ENCODE measurements at regions not wholly inside any gene's neighbourhood (a gene's known extent, or its start where the extent isn't known, plus 50 kb on each side); places are given as distances from the start of the nearest gene placed in this dataset.
A peak's percentile ranks its signal among the peaks of the same experiment; 100 is the strongest.

DNA sequence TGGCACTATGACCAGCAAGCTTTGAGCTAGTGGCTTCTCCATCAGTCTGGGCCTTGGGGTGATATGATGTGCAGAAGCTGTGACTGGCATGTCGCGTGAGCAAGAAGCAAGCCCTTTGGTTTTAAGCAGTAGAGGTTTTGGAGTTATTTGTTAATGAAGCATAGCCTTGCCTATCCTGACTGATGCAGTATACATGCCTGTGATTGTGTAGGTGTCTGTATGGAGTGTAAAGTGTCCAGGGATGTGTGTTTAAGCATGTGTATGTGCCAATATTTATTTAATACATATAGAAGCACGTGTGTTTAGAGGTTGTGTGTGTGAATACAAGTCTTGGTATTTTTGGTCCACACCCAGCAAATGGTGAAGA lies 61.0 kb upstream of the CCDC167 start:
- Mint-ChIP-seq H3K4me1 (ENCODE audit: low read depth) (peaks cover 38% of the 10 kb centered on the region), H3K27me3 (no peaks in the 10 kb centered on the region), H3K4me3 (no peak overlapping the region), H3K36me3 (ENCODE audit: low read depth) (no peaks in the 10 kb centered on the region), H3K27ac (no peak overlapping the region), H3K9me3 (no peaks in the 10 kb centered on the region)

- H3K9me3 Mint-ChIP-seq = no peaks in the 10 kb centered on the region
- H3K27me3 Mint-ChIP-seq = no peaks in the 10 kb centered on the region
- H3K36me3 Mint-ChIP-seq (ENCODE audit: low read depth) = no peaks in the 10 kb centered on the region
- no peak overlapping the region for H3K27ac Mint-ChIP-seq
- peaks cover 45% of the 10 kb centered on the region for H3K4me1 Mint-ChIP-seq (ENCODE audit: low read depth)
- H3K4me3 Mint-ChIP-seq = no peak overlapping the region
Measured at GRCh38 chr6:37559501-37559900, 59.8 kb upstream of the CCDC167 start.

DNA sequence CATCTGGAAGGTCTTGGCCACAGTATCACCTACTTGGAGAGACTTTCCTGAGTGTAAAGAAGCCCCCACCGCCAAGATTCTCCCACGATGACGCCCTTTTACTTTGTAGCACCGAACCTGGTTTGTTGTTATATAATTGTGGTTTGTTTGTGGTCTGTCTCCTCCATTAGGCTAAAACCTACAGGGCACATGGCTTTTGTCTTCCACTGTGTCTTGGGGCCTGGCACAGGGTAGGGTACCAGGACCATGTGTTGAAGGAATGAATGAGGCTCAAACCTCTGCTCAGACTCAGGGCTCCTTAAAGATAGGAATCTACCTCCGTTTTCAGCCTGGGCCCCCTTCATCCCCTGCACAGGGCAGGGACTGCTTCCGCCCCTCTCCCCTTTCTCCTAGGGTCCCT lies 59.4 kb upstream of the CCDC167 start:
- Mint-ChIP-seq H3K36me3 (ENCODE audit: low read depth) (no peaks in the 10 kb centered on the region), H3K27ac (no peak overlapping the region), H3K4me3 (no peak overlapping the region), H3K27me3 (no peaks in the 10 kb centered on the region), H3K9me3 (no peaks in the 10 kb centered on the region), H3K4me1 (ENCODE audit: low read depth) (peaks cover 49% of the 10 kb centered on the region)

DNA sequence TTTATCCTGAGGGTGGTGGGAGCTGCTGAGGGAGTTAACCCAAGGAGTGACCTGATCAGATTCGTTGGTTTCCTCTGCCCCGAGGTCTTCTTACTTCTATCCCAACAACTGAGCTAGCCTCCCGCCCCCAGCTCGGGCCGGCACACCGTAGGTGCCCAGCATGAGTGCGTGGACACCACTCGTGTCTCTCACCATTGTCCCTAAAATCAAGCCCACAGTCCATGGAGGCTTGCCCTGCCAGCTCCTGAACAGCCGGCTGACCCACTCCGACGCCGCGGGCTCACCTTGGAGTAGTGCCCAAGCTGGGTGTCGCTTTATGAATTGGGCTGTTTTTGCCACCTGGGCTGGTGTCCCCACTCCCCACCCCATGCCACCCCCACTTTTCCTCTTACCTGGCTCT lies 59.0 kb upstream of the CCDC167 start:
- H3K4me1 Mint-ChIP-seq (ENCODE audit: low read depth) = peaks cover 53% of the 10 kb centered on the region
- H3K4me3 Mint-ChIP-seq = no peak overlapping the region
- H3K27me3 Mint-ChIP-seq = no peaks in the 10 kb centered on the region
- no peaks in the 10 kb centered on the region for H3K36me3 Mint-ChIP-seq (ENCODE audit: low read depth)
- no peak overlapping the region for H3K27ac Mint-ChIP-seq
- H3K9me3 Mint-ChIP-seq = no peaks in the 10 kb centered on the region

GRCh38 chr6:37558168-37558567 lies 58.5 kb upstream of the CCDC167 start:
- H3K27ac Mint-ChIP-seq = no peak overlapping the region
- no peaks in the 10 kb centered on the region for H3K27me3 Mint-ChIP-seq
- peaks cover 58% of the 10 kb centered on the region for H3K4me1 Mint-ChIP-seq (ENCODE audit: low read depth)
- H3K4me3 Mint-ChIP-seq = no peak overlapping the region
- H3K36me3 Mint-ChIP-seq (ENCODE audit: low read depth) = no peaks in the 10 kb centered on the region
- H3K9me3 Mint-ChIP-seq = no peaks in the 10 kb centered on the region

GRCh38 chr6:37557645-37558114 lies 58.0 kb upstream of the CCDC167 start:
- Mint-ChIP-seq H3K4me1 (ENCODE audit: low read depth) (peaks cover 63% of the 10 kb centered on the region), H3K27ac (no peak overlapping the region), H3K4me3 (no peak overlapping the region), H3K27me3 (no peaks in the 10 kb centered on the region), H3K9me3 (no peaks in the 10 kb centered on the region), H3K36me3 (ENCODE audit: low read depth) (no peaks in the 10 kb centered on the region)

DNA sequence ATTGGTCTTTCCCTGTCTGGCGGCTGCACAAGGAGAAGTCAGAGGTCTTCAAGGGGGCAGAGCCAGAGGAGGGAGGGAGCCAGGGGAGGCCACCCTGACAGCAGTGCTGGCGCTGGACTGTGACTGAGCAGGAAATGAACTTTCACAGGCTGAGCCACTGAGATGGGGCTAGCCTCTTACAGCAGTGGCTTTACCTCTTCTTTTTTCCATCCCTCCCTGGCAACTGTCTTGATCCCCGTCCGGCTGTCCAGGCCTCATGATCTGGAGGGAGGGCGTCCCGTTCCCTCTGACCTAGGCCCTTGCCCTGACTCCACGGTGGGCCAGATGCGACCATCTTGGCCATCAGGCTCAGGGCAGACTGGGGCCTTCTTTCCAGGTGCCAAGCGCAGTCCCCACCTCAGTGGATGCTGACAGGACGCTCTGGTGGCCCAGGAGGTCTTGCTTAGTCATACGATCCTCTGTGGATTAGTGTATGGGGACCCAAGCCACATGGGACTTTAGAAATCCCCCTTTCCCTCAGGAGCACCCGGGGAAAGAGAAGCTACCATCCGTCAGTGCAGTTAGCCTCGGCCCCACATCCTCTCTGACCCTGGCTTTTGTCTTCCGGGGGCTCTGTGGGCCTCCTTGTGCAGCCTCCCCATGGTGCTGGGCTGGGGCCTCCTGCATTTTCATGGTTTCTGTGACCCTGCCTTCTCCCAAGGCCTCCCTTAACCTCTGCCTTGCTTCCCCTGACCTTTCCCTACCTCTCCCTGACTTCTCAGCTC lies 57.4 kb upstream of the CCDC167 start:
- Mint-ChIP-seq H3K27me3 (no peaks in the 10 kb centered on the region), H3K9me3 (no peaks in the 10 kb centered on the region), H3K4me1 (ENCODE audit: low read depth) (peaks cover 67% of the 10 kb centered on the region), H3K36me3 (ENCODE audit: low read depth) (no peaks in the 10 kb centered on the region), H3K4me3 (no peak overlapping the region), H3K27ac (no peak overlapping the region)

DNA sequence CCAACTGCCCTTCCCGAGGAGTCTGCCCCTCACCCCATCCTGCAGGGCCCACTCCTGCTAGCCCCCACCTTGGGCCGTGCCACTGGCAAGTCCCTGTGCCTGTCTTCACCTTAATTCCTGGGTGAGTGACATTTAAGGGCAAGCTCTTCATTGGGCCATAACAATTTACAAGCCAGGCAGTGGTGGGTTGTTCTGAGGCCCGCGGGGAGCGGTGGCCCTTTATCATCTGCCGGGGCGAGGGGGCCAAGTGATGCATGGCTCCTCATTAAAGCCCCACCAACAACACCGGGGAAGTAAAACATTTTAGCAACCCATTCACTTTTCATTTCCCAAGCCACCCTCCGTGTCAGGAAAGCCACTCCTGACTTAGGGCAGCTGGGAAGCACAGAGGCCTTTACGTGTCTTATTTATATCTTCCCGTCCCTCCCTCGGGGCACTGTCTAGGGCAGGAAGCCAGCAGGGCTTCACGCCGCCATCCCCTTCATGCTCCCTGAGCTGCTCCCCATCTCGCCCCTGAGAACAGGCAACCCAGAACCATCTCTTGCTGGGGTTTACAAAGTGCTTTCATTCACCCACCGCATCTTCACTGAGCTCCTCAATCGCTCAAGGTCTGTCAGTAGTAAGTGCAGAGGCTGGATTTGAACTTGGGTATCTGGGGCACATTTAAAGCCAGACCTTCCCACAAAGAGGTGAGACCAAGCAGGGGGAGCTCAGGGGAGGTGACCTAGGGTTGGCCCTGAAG lies 55.5 kb upstream of the CCDC167 start:
- Mint-ChIP-seq H3K4me1 (ENCODE audit: low read depth) (peaks cover 54% of the 10 kb centered on the region), H3K27me3 (no peaks in the 10 kb centered on the region), H3K27ac (no peak overlapping the region), H3K4me3 (no peak overlapping the region), H3K36me3 (ENCODE audit: low read depth) (no peaks in the 10 kb centered on the region), H3K9me3 (no peaks in the 10 kb centered on the region)

DNA sequence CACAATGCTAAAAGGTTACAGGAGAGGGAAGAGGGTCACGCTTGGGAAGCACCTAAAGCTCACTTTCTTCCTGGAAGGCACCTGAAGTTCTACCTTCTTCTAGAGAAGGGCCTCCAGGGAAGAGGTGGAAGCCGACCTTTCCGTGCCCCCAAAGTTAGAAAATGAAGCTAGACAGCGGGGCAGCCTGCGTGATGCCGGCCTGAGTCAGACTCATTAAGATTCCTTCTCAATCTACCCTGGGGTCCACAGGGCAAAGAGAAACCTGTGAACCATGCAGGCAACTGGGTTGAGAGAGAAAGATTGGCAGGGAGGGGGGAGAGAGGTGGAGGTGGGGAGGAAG lies 54.8 kb upstream of the CCDC167 start:
- Mint-ChIP-seq H3K27ac (peak overlapping the region; percentile 64), H3K36me3 (ENCODE audit: low read depth) (no peaks in the 10 kb centered on the region), H3K27me3 (no peaks in the 10 kb centered on the region), H3K4me1 (ENCODE audit: low read depth) (peaks cover 47% of the 10 kb centered on the region), H3K9me3 (no peaks in the 10 kb centered on the region), H3K4me3 (peak overlapping the region; percentile 42)

DNA sequence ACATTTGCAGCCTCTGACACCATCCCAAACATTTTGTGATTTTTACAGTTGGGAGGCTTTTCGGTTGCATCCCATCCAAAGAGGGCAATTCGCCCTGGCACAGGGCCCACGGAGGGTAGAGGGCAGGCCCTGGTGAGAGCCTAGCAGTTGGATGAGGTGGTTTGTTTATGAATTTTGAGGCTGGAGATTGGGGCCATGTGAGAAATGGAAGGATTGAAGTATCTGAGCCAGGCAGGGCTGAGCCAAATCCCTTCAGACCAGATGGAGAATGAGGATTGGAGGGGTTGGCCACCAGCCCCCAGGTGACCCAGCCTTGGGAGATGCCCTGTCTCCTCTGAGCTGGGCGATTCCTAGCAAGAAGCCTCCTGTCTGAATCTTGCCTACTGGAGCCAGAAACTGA lies 52.6 kb upstream of the CCDC167 start:
- Mint-ChIP-seq H3K27ac (no peak overlapping the region), H3K4me1 (ENCODE audit: low read depth) (peaks cover 44% of the 10 kb centered on the region), H3K4me3 (no peak overlapping the region), H3K27me3 (no peaks in the 10 kb centered on the region), H3K9me3 (no peaks in the 10 kb centered on the region), H3K36me3 (ENCODE audit: low read depth) (no peaks in the 10 kb centered on the region)

DNA sequence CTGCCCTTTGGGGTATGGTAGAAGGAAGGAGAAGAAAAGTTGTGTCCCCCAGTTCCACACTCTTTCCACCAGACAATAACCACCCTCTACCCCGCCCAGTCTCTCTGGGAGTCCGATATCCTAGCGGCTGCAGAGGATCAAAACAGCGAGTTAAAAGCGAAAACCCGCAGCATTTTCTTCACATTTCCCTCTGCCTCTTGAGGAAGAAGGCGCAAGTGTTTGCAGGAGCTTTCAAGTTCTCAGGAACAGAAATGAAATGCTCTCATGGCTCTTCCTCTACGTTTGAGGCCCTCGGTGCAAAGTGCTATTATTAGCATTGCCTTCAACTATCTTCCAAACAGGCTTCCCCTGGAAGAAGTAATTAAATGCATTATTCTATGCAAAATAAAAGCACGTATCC lies 52.2 kb upstream of the CCDC167 start:
- Mint-ChIP-seq H3K4me3 (no peak overlapping the region), H3K27ac (no peak overlapping the region), H3K27me3 (no peaks in the 10 kb centered on the region), H3K4me1 (ENCODE audit: low read depth) (peaks cover 47% of the 10 kb centered on the region), H3K9me3 (no peaks in the 10 kb centered on the region), H3K36me3 (ENCODE audit: low read depth) (no peaks in the 10 kb centered on the region)

- Mint-ChIP-seq H3K4me1 (ENCODE audit: low read depth) (peaks cover 47% of the 10 kb centered on the region), H3K27me3 (no peaks in the 10 kb centered on the region), H3K27ac (no peak overlapping the region), H3K4me3 (no peak overlapping the region), H3K36me3 (ENCODE audit: low read depth) (no peaks in the 10 kb centered on the region), H3K9me3 (no peaks in the 10 kb centered on the region)
Measured at GRCh38 chr6:37551446-37551845, 51.8 kb upstream of the CCDC167 start.

DNA sequence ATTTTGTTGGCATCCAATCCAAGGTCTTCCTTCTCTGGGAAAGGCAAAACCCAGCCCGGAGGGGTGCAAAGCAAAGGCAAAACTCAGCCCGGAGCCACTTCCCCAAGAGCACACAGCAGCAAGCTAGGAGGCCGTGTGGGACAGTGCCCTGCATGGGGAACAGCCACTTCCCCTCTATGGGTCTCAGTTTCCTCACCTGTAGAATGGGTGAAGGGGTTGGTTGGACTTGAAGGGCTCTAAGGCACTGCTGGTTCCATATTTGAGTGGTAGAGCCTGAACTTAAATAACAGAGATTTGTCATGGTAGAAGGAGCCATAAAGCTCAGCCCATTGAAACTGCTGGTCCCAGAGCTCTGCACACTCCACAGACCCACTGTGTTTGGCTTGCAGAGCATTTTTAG lies 51.3 kb upstream of the CCDC167 start:
- Mint-ChIP-seq H3K4me1 (ENCODE audit: low read depth) (peaks cover 52% of the 10 kb centered on the region), H3K4me3 (no peak overlapping the region)

GRCh38 chr6:37550191-37550831 lies 50.6 kb upstream of the CCDC167 start:
- no peaks in the 10 kb centered on the region for H3K9me3 Mint-ChIP-seq
- H3K4me1 Mint-ChIP-seq (ENCODE audit: low read depth) = peaks cover 50% of the 10 kb centered on the region
- no peak overlapping the region for H3K4me3 Mint-ChIP-seq
- H3K27ac Mint-ChIP-seq = no peak overlapping the region
- H3K27me3 Mint-ChIP-seq = no peaks in the 10 kb centered on the region
- H3K36me3 Mint-ChIP-seq (ENCODE audit: low read depth) = no peaks in the 10 kb centered on the region

More for the DNA sequence above, 51.3 kb upstream of the CCDC167 start:
- no peak overlapping the region for H3K27ac Mint-ChIP-seq
- H3K9me3 Mint-ChIP-seq = no peaks in the 10 kb centered on the region
- H3K36me3 Mint-ChIP-seq (ENCODE audit: low read depth) = no peaks in the 10 kb centered on the region
- no peaks in the 10 kb centered on the region for H3K27me3 Mint-ChIP-seq

- Mint-ChIP-seq H3K36me3 (ENCODE audit: low read depth) (no peaks in the 10 kb centered on the region), H3K4me1 (ENCODE audit: low read depth) (peaks cover 47% of the 10 kb centered on the region), H3K4me3 (no peak overlapping the region), H3K27ac (no peak overlapping the region), H3K27me3 (peaks cover under 1% of the 10 kb centered on the region), H3K9me3 (no peaks in the 10 kb centered on the region)
Measured at GRCh38 chr6:37549558-37549957, 49.9 kb upstream of the CCDC167 start.

Data from stimulated activated naive CD8-positive, alpha-beta T cell treated with anti-CD3 and anti-CD28 coated beads, Interleukin-15, Interleukin-2, amounts not matched to agents 100 ng/mL and 50 ng/mL, for 24 hours (primary cell).